Peyer's patch (tissue), 4 donors: ENCODE measurements at regions not wholly inside any gene's neighbourhood (a gene's known extent, or its start where the extent isn't known, plus 50 kb on each side); places are given as distances from the start of the nearest gene placed in this dataset.

ENCODE experiments used
- POLR2A ChIP-seq, 2 donors: fragments of 450-650 bp; IDR thresholded peaks; one replicate each; pipeline ENCODE4 v1.5.1; 2017; ENCODE audit warnings: antibody characterized with exemption in 2 of 2, mild to moderate bottlenecking in 2 of 2, moderate library complexity in 2 of 2
- TF ChIP-seq, protein P1 (sequence below), 6 experiments: fragments of 450-650 bp in 4 of 6; fragments of 200-600 bp in 2 of 6; sonication (generic) in 1 of 6; IDR thresholded peaks; one replicate each; pipeline ENCODE4 v1.5.1; 2017 to 2019; ENCODE audit warnings: antibody characterized with exemption in 6 of 6, mild to moderate bottlenecking in 3 of 6, moderate library complexity in 1 of 6

DNA sequence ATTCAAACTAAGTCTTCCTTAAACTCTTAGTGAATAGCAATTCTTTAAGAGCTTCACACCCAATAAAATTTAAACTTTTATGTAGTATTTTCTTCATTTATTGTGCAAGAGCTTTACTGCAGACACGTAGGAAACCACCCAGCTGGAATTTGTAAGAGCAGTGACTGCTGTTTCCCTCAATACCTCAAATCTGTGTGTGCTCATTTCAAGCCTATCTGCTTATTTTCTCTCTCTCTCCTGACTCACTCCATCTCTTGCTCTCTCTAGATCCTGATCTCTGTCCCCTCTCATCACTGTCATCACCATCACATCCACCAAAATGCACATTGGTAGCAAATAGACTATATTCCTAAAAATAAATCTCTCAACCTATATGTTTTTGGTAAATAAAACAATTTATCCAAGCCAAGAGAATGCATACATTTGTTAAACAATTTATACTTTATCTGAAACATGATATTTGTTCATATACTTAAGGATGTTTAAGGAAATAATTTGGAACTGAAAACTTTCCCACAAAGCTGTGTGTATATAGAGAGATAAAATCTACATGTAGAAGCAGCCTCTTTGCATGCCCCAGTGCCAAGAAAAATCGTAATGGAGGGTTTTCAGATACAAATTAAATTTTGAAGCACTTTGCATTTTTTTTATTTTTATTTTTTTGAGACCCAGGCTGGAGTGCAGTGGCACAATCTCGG, 273.0 kb downstream of the TFAP2A start:
- TF ChIP-seq, protein P1, sequence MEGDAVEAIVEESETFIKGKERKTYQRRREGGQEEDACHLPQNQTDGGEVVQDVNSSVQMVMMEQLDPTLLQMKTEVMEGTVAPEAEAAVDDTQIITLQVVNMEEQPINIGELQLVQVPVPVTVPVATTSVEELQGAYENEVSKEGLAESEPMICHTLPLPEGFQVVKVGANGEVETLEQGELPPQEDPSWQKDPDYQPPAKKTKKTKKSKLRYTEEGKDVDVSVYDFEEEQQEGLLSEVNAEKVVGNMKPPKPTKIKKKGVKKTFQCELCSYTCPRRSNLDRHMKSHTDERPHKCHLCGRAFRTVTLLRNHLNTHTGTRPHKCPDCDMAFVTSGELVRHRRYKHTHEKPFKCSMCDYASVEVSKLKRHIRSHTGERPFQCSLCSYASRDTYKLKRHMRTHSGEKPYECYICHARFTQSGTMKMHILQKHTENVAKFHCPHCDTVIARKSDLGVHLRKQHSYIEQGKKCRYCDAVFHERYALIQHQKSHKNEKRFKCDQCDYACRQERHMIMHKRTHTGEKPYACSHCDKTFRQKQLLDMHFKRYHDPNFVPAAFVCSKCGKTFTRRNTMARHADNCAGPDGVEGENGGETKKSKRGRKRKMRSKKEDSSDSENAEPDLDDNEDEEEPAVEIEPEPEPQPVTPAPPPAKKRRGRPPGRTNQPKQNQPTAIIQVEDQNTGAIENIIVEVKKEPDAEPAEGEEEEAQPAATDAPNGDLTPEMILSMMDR (IDR thresholded peaks at IDR 0.05), result no peak
- no peak for TF ChIP-seq POLR2A (IDR thresholded peaks at IDR 0.05)
